Kidney tubule cell (primary cell): ENCODE measurements at regions not wholly inside any gene's neighbourhood (a gene's known extent, or its start where the extent isn't known, plus 50 kb on each side); places are given as distances from the start of the nearest gene placed in this dataset.

Source experiments
- DNase-seq: peaks from one replicate; pipeline ENCODE4 v3.0.0-alpha.2; 2018; ENCODE audit warnings: low spot score

GRCh38 chr6:164154588-164154987, 740.1 kb downstream of the QKI start:
- no peak for DNase-seq

GRCh38 chr6:164152611-164153010, 738.1 kb downstream of the QKI start:
- DNase-seq: no peak

- DNase-seq: no peak
These were observed 736.9 kb downstream of the QKI start for GRCh38 chr6:164151161-164152120.

- DNase-seq: no peak
These were observed 735.7 kb downstream of the QKI start for GRCh38 chr6:164150232-164150631.

- DNase-seq: no peak
These were observed 734.3 kb downstream of the QKI start for GRCh38 chr6:164148788-164149187.

GRCh38 chr6:164144316-164144715, 729.8 kb downstream of the QKI start:
- no peak for DNase-seq

- no peak for DNase-seq
These were observed 727.8 kb downstream of the QKI start for GRCh38 chr6:164142322-164142721.

GRCh38 chr6:164135511-164136132, 721.1 kb downstream of the QKI start:
- DNase-seq: no peak

GRCh38 chr6:164133095-164133494, 718.6 kb downstream of the QKI start:
- DNase-seq: peak; percentile 30

- no peak for DNase-seq
These were observed 716.1 kb downstream of the QKI start for GRCh38 chr6:164130585-164130984.

GRCh38 chr6:164130151-164130550, 715.6 kb downstream of the QKI start:
- DNase-seq: no peak

GRCh38 chr6:164129218-164129617, 714.7 kb downstream of the QKI start:
- no peak for DNase-seq

- no peak for DNase-seq
These were observed 713.6 kb downstream of the QKI start for GRCh38 chr6:164128101-164128500.

- DNase-seq: peak; percentile 2
These were observed 710.5 kb downstream of the QKI start for GRCh38 chr6:164124986-164125385.

GRCh38 chr6:164124473-164124872, 710.0 kb downstream of the QKI start:
- DNase-seq: no peak

- DNase-seq: no peak
These were observed 707.6 kb downstream of the QKI start for GRCh38 chr6:164122109-164122508.

GRCh38 chr6:164121527-164121926, 707.0 kb downstream of the QKI start:
- DNase-seq: no peak

GRCh38 chr6:164114651-164115050, 700.1 kb downstream of the QKI start:
- no peak for DNase-seq

GRCh38 chr6:164114051-164114450, 699.5 kb downstream of the QKI start:
- DNase-seq: no peak

- no peak for DNase-seq
These were observed 699.1 kb downstream of the QKI start for GRCh38 chr6:164113637-164114036.

- DNase-seq: peak; percentile 37
These were observed 695.2 kb downstream of the QKI start for GRCh38 chr6:164109770-164110140.

GRCh38 chr6:164108869-164109769, 694.6 kb downstream of the QKI start:
- peak; percentile 81 for DNase-seq
